Pulmonary artery endothelial cell (primary cell): ENCODE measurements at regions not wholly inside any gene's neighbourhood (a gene's known extent, or its start where the extent isn't known, plus 50 kb on each side); places are given as distances from the start of the nearest gene placed in this dataset.
"Not testable (repeated sequence)": the region's sequence is repeated elsewhere in the genome, so short reads cannot be mapped to it uniquely, and the experiment has no call there.

Experiments
- DNase-seq: peaks from one replicate; pipeline ENCODE4 v3.0.0-alpha.2; 2011; ENCODE audit warnings: low read depth, low spot score

GRCh38 chr2:2501454-2502200 lies 170.6 kb upstream of the MYT1L start:
- DNase-seq: no peak

GRCh38 chr2:2495606-2496005 lies 164.5 kb upstream of the MYT1L start:
- DNase-seq: no peak

GRCh38 chr2:2493496-2493895 lies 162.4 kb upstream of the MYT1L start:
- DNase-seq: no peak

GRCh38 chr2:2492800-2493199 lies 161.7 kb upstream of the MYT1L start:
- no peak for DNase-seq

GRCh38 chr2:2491964-2492363 lies 160.9 kb upstream of the MYT1L start:
- no peak for DNase-seq

- DNase-seq: no peak
These were observed 153.2 kb upstream of the MYT1L start for GRCh38 chr2:2484301-2484700.

GRCh38 chr2:2482851-2483250 lies 151.8 kb upstream of the MYT1L start:
- no peak for DNase-seq

GRCh38 chr2:2472881-2473280 lies 141.8 kb upstream of the MYT1L start:
- no peak for DNase-seq

- DNase-seq: no peak
These were observed 141.0 kb upstream of the MYT1L start for GRCh38 chr2:2472044-2472443.

- DNase-seq: no peak
These were observed 135.5 kb upstream of the MYT1L start for GRCh38 chr2:2466534-2466933.

- no peak for DNase-seq
These were observed 133.6 kb upstream of the MYT1L start for GRCh38 chr2:2464643-2465042.

- no peak for DNase-seq
These were observed 133.0 kb upstream of the MYT1L start for GRCh38 chr2:2464094-2464493.

GRCh38 chr2:2456721-2457120 lies 125.6 kb upstream of the MYT1L start:
- no peak for DNase-seq

- DNase-seq: no peak
These were observed 124.1 kb upstream of the MYT1L start for GRCh38 chr2:2455151-2455550.

- no peak for DNase-seq
These were observed 121.9 kb upstream of the MYT1L start for GRCh38 chr2:2452961-2453360.

GRCh38 chr2:2451275-2451674 lies 120.2 kb upstream of the MYT1L start:
- not testable (repeated sequence) for DNase-seq

GRCh38 chr2:2448178-2448577 lies 117.1 kb upstream of the MYT1L start:
- no peak for DNase-seq

- DNase-seq: no peak
These were observed 91.5 kb upstream of the MYT1L start for GRCh38 chr2:2422621-2423020.

- DNase-seq: no peak
These were observed 82.5 kb upstream of the MYT1L start for GRCh38 chr2:2413525-2413924.

- no peak for DNase-seq
These were observed 79.9 kb upstream of the MYT1L start for GRCh38 chr2:2410987-2411386.

GRCh38 chr2:2409481-2409880 lies 78.4 kb upstream of the MYT1L start:
- no peak for DNase-seq

GRCh38 chr2:2405780-2406179 lies 74.7 kb upstream of the MYT1L start:
- no peak for DNase-seq

- no peak for DNase-seq
These were observed 69.4 kb upstream of the MYT1L start for GRCh38 chr2:2400286-2401038.
